H9 (cell line): ENCODE measurements at regions not wholly inside any gene's neighbourhood (a gene's known extent, or its start where the extent isn't known, plus 50 kb on each side); places are given as distances from the start of the nearest gene placed in this dataset.

ENCODE experiments used
- DNase-seq: peaks from one replicate; pipeline ENCODE4 v3.0.0-alpha.2; 2017
- H2AFZ ChIP-seq: one replicate; pipeline ENCODE4 v1.6.1; 2013; ENCODE audit warnings: mild to moderate bottlenecking, low read length, control low read depth, moderate library complexity
- H2AK5ac ChIP-seq: 2 replicates; pipeline ENCODE4 v1.6.1; 2013; ENCODE audit warnings: low read length, control low read depth, mixed read lengths; ENCODE audit not compliant: insufficient read length
- H2BK120ac ChIP-seq: one replicate; pipeline ENCODE4 v1.6.1; 2013; ENCODE audit warnings: low read depth, mild to moderate bottlenecking, low read length, control low read depth, inconsistent platforms; ENCODE audit not compliant: poor library complexity, severe bottlenecking
- H2BK12ac ChIP-seq: 2 replicates; pipeline ENCODE4 v1.6.1; 2013; ENCODE audit warnings: low read length, control low read depth, mixed read lengths, low read depth; ENCODE audit not compliant: insufficient read length
- H2BK15ac ChIP-seq: 2 replicates; pipeline ENCODE4 v1.6.1; 2013; ENCODE audit warnings: low read depth, low read length, control low read depth
- H2BK20ac ChIP-seq: one replicate; pipeline ENCODE4 v1.6.1; 2013; ENCODE audit warnings: low read depth, mild to moderate bottlenecking, low read length, control low read depth, inconsistent platforms; ENCODE audit not compliant: poor library complexity, severe bottlenecking
- H2BK5ac ChIP-seq: 2 replicates; pipeline ENCODE4 v1.6.1; 2013; ENCODE audit warnings: low read length, control low read depth, mixed read lengths; ENCODE audit not compliant: insufficient read length
- H3K14ac ChIP-seq: 2 replicates; pipeline ENCODE4 v1.6.1; 2013; ENCODE audit warnings: low read length, control low read depth; ENCODE audit not compliant: insufficient read depth
- H3K18ac ChIP-seq: 2 replicates; pipeline ENCODE4 v1.6.1; 2013; ENCODE audit warnings: low read depth, mild to moderate bottlenecking, mixed read lengths, low read length, control low read depth; ENCODE audit not compliant: insufficient read length
- H3K23ac ChIP-seq: 2 replicates; pipeline ENCODE4 v1.6.1; 2013; ENCODE audit warnings: low read length, control low read depth, mixed read lengths, low read depth; ENCODE audit not compliant: insufficient read length
- H3K23me2 ChIP-seq: 2 replicates; pipeline ENCODE4 v1.6.1; 2013; ENCODE audit warnings: low read depth, mild to moderate bottlenecking, mixed read lengths, low read length, control low read depth; ENCODE audit not compliant: insufficient read length, poor library complexity, severe bottlenecking
- H3K27ac ChIP-seq: 2 replicates; pipeline ENCODE4 v1.5.1; 2013; ENCODE audit warnings: low read length, control low read depth, mixed read lengths, low read depth; ENCODE audit not compliant: insufficient read length
- H3K27me3 ChIP-seq: 2 replicates; pipeline ENCODE4 v1.6.1; 2013; ENCODE audit warnings: low read length, control low read depth, inconsistent platforms; ENCODE audit not compliant: insufficient read depth
- H3K4ac ChIP-seq: 2 replicates; pipeline ENCODE4 v1.6.1; 2013; ENCODE audit warnings: low read depth, mild to moderate bottlenecking, control low read depth, inconsistent platforms, low read length, moderate library complexity
- H3K4me1 ChIP-seq: 2 replicates; pipeline ENCODE4 v1.6.1; 2013; ENCODE audit warnings: low read length, control low read depth, inconsistent platforms; ENCODE audit not compliant: insufficient read depth
- H3K4me2 ChIP-seq: 2 replicates; pipeline ENCODE4 v1.6.1; 2013; ENCODE audit warnings: low read length, control low read depth, mixed read lengths; ENCODE audit not compliant: insufficient read length, insufficient read depth
- H3K56ac ChIP-seq: 2 replicates; pipeline ENCODE4 v1.6.1; 2013; ENCODE audit warnings: low read depth, mild to moderate bottlenecking, mixed read lengths, low read length, control low read depth; ENCODE audit not compliant: insufficient read length
- H3K79me1 ChIP-seq: 2 replicates; pipeline ENCODE4 v1.6.1; 2013; ENCODE audit warnings: low read depth, mild to moderate bottlenecking, moderate library complexity, low read length, control low read depth, inconsistent platforms; ENCODE audit not compliant: insufficient read depth, poor library complexity, severe bottlenecking
- H3K79me2 ChIP-seq: 2 replicates; pipeline ENCODE4 v1.6.1; 2013; ENCODE audit warnings: low read length, control low read depth, inconsistent platforms; ENCODE audit not compliant: insufficient read depth
- H3K9ac ChIP-seq: 2 replicates; pipeline ENCODE4 v1.6.1; 2013; ENCODE audit warnings: low read length, control low read depth, mixed read lengths; ENCODE audit not compliant: insufficient read length; ENCODE audit errors: extremely low read depth
- H3K9me3 ChIP-seq: one replicate; pipeline ENCODE4 v1.6.1; 2013; ENCODE audit warnings: low read depth, low read length, inconsistent platforms; ENCODE audit not compliant: control insufficient read depth
- H3T11ph ChIP-seq: one replicate; pipeline ENCODE4 v1.6.1; 2013; ENCODE audit warnings: mild to moderate bottlenecking, low read length, control low read depth, inconsistent platforms
- H4K20me1 ChIP-seq: one replicate; pipeline ENCODE4 v1.6.1; 2013; ENCODE audit not compliant: control insufficient read depth, insufficient read length, insufficient read depth
- H4K5ac ChIP-seq: 2 replicates; pipeline ENCODE4 v1.6.1; 2013; ENCODE audit warnings: low read depth, mild to moderate bottlenecking, mixed read lengths, low read length, control low read depth; ENCODE audit not compliant: insufficient read length
- H4K8ac ChIP-seq: replicated peaks from 2 replicates; pipeline ENCODE4 v1.6.1; 2013; ENCODE audit warnings: low read length, control low read depth, mixed read lengths, low read depth; ENCODE audit not compliant: insufficient read length
- H4K91ac ChIP-seq: 2 replicates; pipeline ENCODE4 v1.6.1; 2013; ENCODE audit warnings: low read depth, mild to moderate bottlenecking, moderate library complexity, mixed read lengths, low read length, control low read depth; ENCODE audit not compliant: insufficient read length
- H3K27ac Mint-ChIP-seq, 3 experiments: 2 replicates in 2 of 3; 3 replicates in 1 of 3; pipeline ENCODE4 v1.8.0; 2020 to 2021; ENCODE audit warnings: mixed read lengths in 3 of 3, mild to moderate bottlenecking in 1 of 3, moderate library complexity in 1 of 3
- H3K27me3 Mint-ChIP-seq: 2 replicates; pipeline ENCODE4 v1.8.0; 2021; ENCODE audit warnings: low read depth, mild to moderate bottlenecking, moderate library complexity, mixed read lengths
- H3K36me3 Mint-ChIP-seq, 3 experiments: 2 replicates in 2 of 3; 3 replicates in 1 of 3; pipeline ENCODE4 v1.8.0; 2020 to 2021; ENCODE audit warnings: low read depth in 3 of 3, mixed read lengths in 3 of 3; ENCODE audit not compliant: insufficient read depth in 1 of 3
- H3K4me1 Mint-ChIP-seq, 2 experiments: 2 replicates each; pipeline ENCODE4 v1.8.0; 2020; ENCODE audit warnings: mixed read lengths in 2 of 2
- H3K4me3 Mint-ChIP-seq, 2 experiments: 2 replicates in 1 of 2; 3 replicates in 1 of 2; pipeline ENCODE4 v1.8.0; 2020 to 2021; ENCODE audit warnings: mild to moderate bottlenecking in 2 of 2, mixed read lengths in 2 of 2, moderate library complexity in 1 of 2
- H3K9me3 Mint-ChIP-seq, 2 experiments: 2 replicates in 1 of 2; 3 replicates in 1 of 2; pipeline ENCODE4 v1.8.0; 2020; ENCODE audit warnings: mild to moderate bottlenecking in 2 of 2, mixed read lengths in 2 of 2, moderate library complexity in 1 of 2
- CTCF ChIP-seq: fragments of 200-600 bp; sonication (generic); conservative IDR thresholded peaks from 3 replicates; pipeline ENCODE4 v1.8.0; 2021; ENCODE audit warnings: antibody characterized with exemption, mild to moderate bottlenecking
- WGBS: extraction: QIAGEN DNeasy Blood & Tissue Kit; methylation state at CpG from one replicate; pipeline ENCODE4 v1.1.7; 2013; ENCODE audit warnings: missing lambda C conversion rate, low lambda C conversion rate, mixed read lengths; ENCODE audit not compliant: insufficient read length; ENCODE audit errors: extremely low coverage; 5-methylcytosine and 5-hydroxymethylcytosine counted together

GRCh38 chr13:80555796-80556678 lies 215.1 kb upstream of the SPRY2 start:
- Histone ChIP-seq H4K91ac (no peak overlapping the region), H4K20me1 (no peaks in the 10 kb centered on the region), H2BK5ac (no peak overlapping the region), H3K79me2 (no peaks in the 10 kb centered on the region), H4K5ac (no peak overlapping the region), H2AK5ac (no peak overlapping the region), H2BK120ac (no peak overlapping the region), H3K14ac (no peak overlapping the region), H3K56ac (no peak overlapping the region), H3K9ac (no peak overlapping the region), H3K4ac (no peak overlapping the region), H4K8ac (no peak overlapping the region), H3K23ac (no peak overlapping the region), H3K4me2 (no peak overlapping the region), H3K4me1 (peaks cover 1% of the 10 kb centered on the region; the same call in 1 of the 2 replicates), H3T11ph (no peak overlapping the region), H2BK15ac (no peak overlapping the region), H3K18ac (no peak overlapping the region), H3K27me3 (no peaks in the 10 kb centered on the region), H2BK12ac (no peak overlapping the region), H3K79me1 (no peaks in the 10 kb centered on the region), H3K23me2 (no peaks in the 10 kb centered on the region), H2BK20ac (no peak overlapping the region), H2AFZ (no peak overlapping the region), H3K27ac (no peak overlapping the region), H3K9me3 (no peaks in the 10 kb centered on the region)
- Mint-ChIP-seq H3K4me3 (no peak overlapping the region), H3K36me3 (peaks cover 0 to 5% (median 0%) of the 10 kb centered on the region in 3 experiments; a peak in 2 of 7 replicates), H3K27me3 (no peaks in the 10 kb centered on the region), H3K9me3 (peaks cover 0 to 6% of the 10 kb centered on the region in 2 experiments; a peak in 2 of 5 replicates), H3K27ac (no peak overlapping the region; a peak in 1 of 7 replicates), H3K4me1 (peaks cover 10 to 12% of the 10 kb centered on the region in 2 experiments)
- TF ChIP-seq CTCF, result no peak
- WGBS, result no CpG with 5 or more reads among the region's 5 CpGs
- DNase-seq, result no peak
